Loucy (cell line): ENCODE measurements at regions not wholly inside any gene's neighbourhood (a gene's known extent, or its start where the extent isn't known, plus 50 kb on each side); places are given as distances from the start of the nearest gene placed in this dataset.

Experiments
- EZH2phosphoT487 ChIP-seq: fragments of 200-600 bp; IDR thresholded peaks from 2 replicates; pipeline ENCODE4 v1.6.1; 2018; ENCODE audit warnings: antibody characterized with exemption, mild to moderate bottlenecking, moderate library complexity, borderline replicate concordance
- TF ChIP-seq, protein P1 (sequence below): fragments of 200-600 bp; sonication (generic); conservative IDR thresholded peaks from 2 replicates; pipeline ENCODE4 v1.5.1; 2014; ENCODE audit warnings: mild to moderate bottlenecking, antibody characterized with exemption, low read length

DNA sequence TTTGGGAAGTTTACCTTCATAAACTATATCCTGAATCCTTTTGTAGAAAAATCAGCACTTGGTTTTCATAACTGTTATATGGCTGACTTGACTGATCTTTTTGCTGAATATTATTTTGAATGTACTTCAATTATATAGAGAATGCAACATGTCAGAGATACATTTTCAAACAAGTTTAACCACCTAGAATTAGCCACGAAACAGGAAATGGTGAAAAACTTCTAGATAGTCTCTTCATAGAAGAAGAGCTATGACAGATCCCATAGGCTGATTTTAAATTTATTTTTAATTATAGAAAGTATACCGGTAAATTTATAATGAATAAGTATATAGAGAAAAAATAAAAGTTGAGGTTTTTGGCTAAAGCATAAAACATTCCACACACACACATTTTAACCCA is 436.8 kb upstream of the DPPA4 start:
- TF ChIP-seq, protein P1, sequence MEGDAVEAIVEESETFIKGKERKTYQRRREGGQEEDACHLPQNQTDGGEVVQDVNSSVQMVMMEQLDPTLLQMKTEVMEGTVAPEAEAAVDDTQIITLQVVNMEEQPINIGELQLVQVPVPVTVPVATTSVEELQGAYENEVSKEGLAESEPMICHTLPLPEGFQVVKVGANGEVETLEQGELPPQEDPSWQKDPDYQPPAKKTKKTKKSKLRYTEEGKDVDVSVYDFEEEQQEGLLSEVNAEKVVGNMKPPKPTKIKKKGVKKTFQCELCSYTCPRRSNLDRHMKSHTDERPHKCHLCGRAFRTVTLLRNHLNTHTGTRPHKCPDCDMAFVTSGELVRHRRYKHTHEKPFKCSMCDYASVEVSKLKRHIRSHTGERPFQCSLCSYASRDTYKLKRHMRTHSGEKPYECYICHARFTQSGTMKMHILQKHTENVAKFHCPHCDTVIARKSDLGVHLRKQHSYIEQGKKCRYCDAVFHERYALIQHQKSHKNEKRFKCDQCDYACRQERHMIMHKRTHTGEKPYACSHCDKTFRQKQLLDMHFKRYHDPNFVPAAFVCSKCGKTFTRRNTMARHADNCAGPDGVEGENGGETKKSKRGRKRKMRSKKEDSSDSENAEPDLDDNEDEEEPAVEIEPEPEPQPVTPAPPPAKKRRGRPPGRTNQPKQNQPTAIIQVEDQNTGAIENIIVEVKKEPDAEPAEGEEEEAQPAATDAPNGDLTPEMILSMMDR, result no peak
- no peak for TF ChIP-seq EZH2phosphoT487
